HG03159 (cell line): ENCODE measurements at regions not wholly inside any gene's neighbourhood (a gene's known extent, or its start where the extent isn't known, plus 50 kb on each side); places are given as distances from the start of the nearest gene placed in this dataset.

Experiments used
- ATAC-seq: cut with Tn5 transposase; IDR thresholded peaks from one replicate; pipeline ENCODE4 v1.9.1; 2021; ENCODE audit warnings: mild to moderate bottlenecking, moderate library complexity; ENCODE audit not compliant: unreplicated experiment

GRCh38 chr16:85354686-85355514 is 242.6 kb upstream of the CIBAR2 start:
- ATAC-seq = no peak

DNA sequence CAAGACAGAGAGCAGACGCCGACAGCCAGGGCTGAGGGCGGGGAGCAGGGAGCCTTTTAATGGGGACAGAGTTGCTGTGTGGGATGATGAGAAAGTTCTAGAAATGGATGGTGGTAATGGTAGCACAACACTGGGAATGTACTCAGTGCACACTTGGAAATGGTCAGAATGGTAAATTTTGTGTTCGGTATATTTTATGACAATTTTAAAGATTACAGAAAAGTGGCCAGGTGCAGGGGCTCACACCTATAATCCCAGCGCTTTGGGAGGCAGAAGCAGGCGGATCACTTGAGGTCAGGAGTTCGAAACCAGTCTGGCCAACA is 243.2 kb upstream of the CIBAR2 start:
- ATAC-seq = no peak

DNA sequence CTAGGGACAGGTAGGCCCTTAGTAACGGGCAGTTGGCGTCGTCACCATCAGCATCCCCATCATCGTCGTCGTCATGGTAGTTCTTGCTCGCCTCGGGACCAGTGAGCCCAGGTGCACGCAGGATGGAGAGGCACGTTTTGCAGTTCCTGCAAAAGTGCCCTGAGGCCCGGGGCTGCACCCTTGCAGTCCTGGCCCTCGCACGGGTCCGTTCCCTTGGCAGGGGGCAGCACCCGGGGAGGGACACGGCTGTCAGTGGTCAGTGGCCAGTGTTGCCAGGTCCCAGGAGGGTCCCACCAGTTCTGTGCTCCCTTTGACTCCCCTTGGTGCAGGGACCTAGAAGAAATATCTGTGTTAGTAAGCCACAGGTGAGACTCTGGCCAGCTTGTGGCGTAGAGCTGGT is 243.9 kb upstream of the CIBAR2 start:
- ATAC-seq = no peak

GRCh38 chr16:85357323-85357722 is 245.1 kb upstream of the CIBAR2 start:
- no peak for ATAC-seq

- no peak for ATAC-seq
Observed at GRCh38 chr16:85357924-85358505, 245.7 kb upstream of the CIBAR2 start.

- ATAC-seq = no peak
Observed at GRCh38 chr16:85358704-85359146, 246.5 kb upstream of the CIBAR2 start.

DNA sequence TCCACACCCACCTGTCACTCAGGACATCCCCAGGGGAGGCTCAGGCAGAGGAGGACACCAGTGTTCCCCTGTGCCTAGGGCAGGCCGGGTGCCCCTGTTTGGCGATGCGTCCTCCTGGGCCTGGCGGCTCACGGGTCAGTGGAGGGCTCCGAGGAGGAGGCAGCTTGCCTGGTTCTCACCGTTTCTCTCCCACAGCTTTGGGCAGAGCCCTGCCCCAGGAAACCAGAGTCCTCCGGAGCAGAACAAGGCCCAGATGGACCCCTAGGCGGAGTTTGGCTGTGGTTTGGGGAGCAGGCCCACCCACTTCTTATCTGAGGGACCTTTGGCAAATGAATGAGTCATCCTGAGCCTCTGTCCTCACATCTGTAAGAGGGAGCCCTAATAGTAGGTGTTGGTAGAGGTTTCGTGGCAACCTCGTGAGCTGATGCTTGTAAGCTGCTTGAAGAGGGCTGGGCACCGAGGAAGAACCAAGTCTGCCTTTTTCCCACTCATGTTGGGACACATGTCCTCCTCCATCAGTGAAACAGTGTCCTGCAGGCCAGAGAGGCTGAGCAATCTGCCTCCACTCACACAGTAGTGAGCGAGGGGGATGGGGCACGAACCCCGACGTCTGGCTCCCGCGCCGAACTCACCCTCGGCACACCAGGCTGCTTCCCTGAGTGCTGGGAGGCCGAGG is 247.0 kb upstream of the CIBAR2 start:
- ATAC-seq = no peak

DNA sequence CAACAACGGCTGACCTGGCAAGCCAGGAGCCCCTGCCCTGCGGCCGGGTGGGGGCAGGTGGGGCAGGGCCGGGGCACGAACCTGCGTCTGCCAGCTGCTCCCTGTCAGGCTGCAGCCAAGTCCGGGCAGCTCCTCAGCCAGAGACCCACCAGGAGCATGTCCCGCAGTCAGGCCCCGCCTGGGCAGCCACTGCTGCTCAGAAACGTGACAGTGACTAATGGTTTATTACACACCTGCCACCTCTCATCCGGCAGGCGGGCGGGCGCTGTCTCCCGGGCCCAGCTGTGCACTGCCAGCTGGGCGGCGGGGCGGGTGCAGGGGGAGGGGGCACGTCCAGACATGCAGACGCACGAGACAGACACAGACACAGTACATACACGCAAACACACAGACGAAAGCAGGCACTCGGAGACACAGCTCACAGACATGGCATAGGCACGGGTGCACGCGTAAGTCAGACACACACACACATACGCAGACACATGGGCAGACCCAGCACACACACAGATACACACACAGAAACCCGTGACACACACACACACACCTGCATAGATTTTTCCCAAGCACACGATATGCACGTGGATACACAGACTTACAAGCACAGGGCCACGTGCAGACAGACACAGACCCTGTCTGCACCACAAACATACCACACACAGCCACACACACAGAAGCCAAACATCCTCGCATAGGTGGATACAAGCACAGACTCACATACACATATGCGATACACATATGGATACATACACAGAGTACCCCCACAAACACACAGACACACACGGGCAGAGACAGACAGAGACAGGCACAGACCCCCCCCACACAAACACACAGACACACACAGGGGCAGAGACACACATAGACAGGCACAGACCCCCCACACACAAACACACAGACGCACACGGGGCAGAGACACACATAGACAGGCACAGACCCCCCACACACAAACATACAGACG is 248.3 kb upstream of the CIBAR2 start:
- ATAC-seq = no peak

DNA sequence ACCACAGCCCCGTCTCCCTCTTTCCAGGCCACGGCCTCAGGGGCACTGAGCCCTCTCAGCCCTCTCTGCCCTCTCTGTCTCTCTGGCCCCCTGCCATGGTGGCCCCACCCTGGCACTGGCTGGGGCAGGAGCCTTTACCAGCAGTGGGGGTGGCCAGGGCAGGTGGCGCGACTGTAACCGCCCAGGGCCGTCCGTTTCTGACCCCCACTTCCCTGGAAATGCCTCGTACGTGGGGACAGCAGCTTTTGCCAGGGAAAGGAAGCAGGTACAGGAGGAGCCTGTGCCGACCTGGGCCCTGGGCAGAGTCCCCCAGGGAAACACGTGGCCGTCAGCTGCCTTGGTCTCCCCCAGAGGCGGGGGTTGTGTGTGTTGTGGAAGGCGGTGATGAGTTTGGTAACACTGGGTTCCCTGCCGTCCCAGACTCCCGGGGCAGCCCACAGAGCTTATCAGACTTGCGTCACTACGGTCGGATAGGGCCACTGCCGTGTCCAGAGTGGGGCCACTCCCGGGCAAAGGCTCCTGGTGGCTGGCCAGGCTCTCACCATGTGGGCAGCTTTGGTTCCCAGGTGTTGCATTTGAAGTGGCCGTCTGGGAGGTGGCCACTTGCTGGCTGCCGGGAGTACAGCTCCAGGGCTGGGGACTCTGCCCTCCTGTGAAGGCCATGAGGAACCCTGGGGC is 249.3 kb upstream of the CIBAR2 start:
- no peak for ATAC-seq

DNA sequence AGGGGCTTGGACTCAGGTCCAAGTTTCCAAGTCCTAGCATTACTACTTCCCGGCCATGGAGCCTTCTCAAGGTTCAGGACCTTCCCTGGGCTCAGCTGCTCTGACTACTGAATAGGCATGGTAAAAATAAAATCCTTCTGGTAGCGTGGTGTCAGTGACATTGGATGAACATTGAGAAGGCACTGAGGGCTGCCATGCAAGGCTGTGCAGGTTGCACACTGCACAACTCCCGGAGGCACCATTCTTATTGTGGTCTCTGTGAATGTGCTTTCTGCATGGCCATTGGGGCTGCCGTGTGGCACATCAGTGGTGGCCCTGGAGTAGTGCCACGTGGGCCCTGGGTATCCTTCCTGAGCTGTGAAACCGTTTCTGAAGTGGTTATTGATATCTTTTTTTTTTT is 250.2 kb upstream of the CIBAR2 start:
- no peak for ATAC-seq

- ATAC-seq = no peak
Observed at GRCh38 chr16:85363427-85363826, 249.7 kb upstream of the GSE1 start.

DNA sequence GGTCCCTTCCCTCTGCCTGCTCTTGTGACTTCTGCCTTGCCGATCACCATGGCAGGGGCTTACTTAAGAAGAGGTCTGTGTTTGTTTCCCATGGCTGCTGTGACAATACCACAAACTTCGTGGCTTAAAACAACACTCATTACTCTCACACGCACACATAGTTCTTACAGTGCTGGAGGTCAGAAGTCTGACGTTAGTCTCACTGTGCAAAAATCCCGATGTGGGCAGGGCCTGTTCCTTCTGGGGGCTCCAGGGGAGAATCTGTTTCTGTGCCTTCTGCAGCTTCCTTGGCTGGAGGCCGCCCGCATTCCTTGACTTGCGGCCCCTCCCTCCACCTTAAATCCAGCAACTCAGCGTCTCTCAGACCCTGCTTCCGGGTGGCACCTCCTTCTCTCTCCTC is 249.2 kb upstream of the GSE1 start:
- ATAC-seq = no peak

GRCh38 chr16:85364323-85365040 is 248.6 kb upstream of the GSE1 start:
- ATAC-seq = no peak

DNA sequence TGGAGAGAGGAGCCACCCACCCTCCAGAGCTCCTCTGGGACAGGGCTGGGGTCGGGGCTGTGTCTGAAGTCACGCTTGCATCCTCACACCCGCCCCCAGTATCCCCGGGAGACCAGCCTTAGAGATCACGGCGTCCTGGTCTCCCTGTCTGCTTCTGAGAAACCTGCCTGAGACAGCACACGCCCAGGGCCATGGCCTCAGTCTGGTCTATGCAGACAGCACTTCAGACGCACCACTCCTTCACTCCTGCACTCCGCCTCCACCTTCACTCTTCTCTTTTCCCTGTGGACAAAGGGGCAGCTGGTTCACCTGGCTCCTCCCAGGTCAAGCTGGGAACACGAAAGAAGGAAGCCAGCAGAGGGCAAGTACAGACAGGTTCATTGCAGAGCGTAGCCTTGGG is 248.0 kb upstream of the GSE1 start:
- ATAC-seq = no peak

- ATAC-seq = no peak
Observed at GRCh38 chr16:85366031-85366763, 246.9 kb upstream of the GSE1 start.

DNA sequence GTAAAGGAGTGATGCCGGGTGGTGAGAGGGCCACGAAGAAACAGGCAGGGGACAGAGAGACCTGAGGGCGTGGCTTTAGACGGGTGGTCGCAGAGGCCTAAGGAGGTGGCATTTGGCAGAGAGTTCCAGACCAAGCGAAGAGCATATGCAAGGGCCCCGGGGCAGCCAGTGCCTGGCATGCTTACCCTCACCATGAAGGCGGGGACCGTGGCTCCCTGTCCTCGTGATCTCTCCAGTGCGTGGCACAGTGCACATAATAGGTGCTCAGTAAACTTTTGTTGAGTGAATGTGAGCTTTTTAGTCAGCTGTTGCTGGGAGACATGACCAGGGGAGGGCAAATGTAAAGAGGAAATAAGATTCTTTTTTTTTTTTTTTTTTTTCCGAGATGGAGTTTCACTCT is 245.6 kb upstream of the GSE1 start:
- no peak for ATAC-seq

DNA sequence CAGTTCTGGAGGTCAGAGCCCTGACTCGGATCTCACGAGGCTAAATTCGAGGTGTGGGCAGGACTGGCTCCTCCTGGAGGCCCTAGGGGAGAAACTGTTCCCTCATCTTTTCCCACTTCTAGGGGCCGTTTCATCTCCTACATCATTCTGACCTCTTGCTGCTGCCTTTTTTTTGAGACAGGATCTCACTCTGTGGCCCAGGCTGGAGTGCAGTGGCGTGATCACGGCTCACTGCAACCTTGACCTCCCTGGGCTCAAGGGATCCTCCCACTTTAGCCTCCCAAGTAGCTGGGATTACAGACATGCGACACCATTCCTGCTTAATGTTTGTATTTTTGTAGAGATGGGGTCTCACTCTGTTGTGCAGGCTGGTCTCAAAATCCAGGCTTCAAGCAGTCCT is 244.1 kb upstream of the GSE1 start:
- ATAC-seq = no peak

GRCh38 chr16:85369741-85370528 is 243.2 kb upstream of the GSE1 start:
- no peak for ATAC-seq

GRCh38 chr16:85370543-85370880 is 242.6 kb upstream of the GSE1 start:
- ATAC-seq = no peak
